Common myeloid progenitor, CD34-positive (primary cell): ENCODE measurements at regions not wholly inside any gene's neighbourhood (a gene's known extent, or its start where the extent isn't known, plus 50 kb on each side); places are given as distances from the start of the nearest gene placed in this dataset.
A peak's percentile ranks its signal among the peaks of the same experiment; 100 is the strongest.

Experiments
- CTCF ChIA-PET: fragments of 350-600 bp; sonication (Branson Sonifier 250); formaldehyde crosslinking; loops from one replicate; lab custom pipeline; 2021; ENCODE audit warnings: antibody characterized with exemption; lab: Charles Lee
- POLR2A ChIA-PET: fragments of 350-600 bp; sonication (Branson Sonifier 250); formaldehyde crosslinking; loops from one replicate; lab custom pipeline; 2021; ENCODE audit warnings: antibody characterized with exemption; lab: Charles Lee
- DNase-seq, 3 donors: peaks; one replicate each; pipeline versions ENCODE4 v3.0.0 to v3.0.0-alpha.2; 2013
- H3K27ac ChIP-seq, 2 experiments: 1 replicate in 1 of 2; 2 replicates in 1 of 2; pipeline ENCODE4 v1.7.0; 2013; ENCODE audit warnings: inconsistent platforms in 2 of 2, low read length in 2 of 2, mild to moderate bottlenecking in 2 of 2, low read depth in 1 of 2, moderate library complexity in 1 of 2; ENCODE audit not compliant: severe bottlenecking in 2 of 2, insufficient read depth in 1 of 2, poor library complexity in 1 of 2
- H3K27me3 ChIP-seq, 5 experiments: replicated peaks in 2 of 5; 1 replicate in 3 of 5; 2 replicates in 2 of 5; pipeline versions ENCODE4 v1.6.1 to v1.7.0; 2013; ENCODE audit warnings: low read length in 4 of 5, mild to moderate bottlenecking in 2 of 5, moderate library complexity in 2 of 5, inconsistent platforms in 1 of 5; ENCODE audit not compliant: insufficient read depth in 5 of 5, control insufficient read depth in 4 of 5
- H3K36me3 ChIP-seq, 4 experiments: 1 replicate in 2 of 4; 2 replicates in 2 of 4; pipeline versions ENCODE4 v1.6.1 to v1.7.0; 2013; ENCODE audit warnings: low read length in 3 of 4, control low read depth in 1 of 4, mild to moderate bottlenecking in 1 of 4; ENCODE audit not compliant: control insufficient read depth in 4 of 4, insufficient read depth in 4 of 4
- H3K4me1 ChIP-seq, 4 experiments: 1 replicate in 3 of 4; 2 replicates in 1 of 4; pipeline versions ENCODE4 v1.6.1 to v1.7.1; 2013; ENCODE audit warnings: low read length in 3 of 4, mild to moderate bottlenecking in 3 of 4, control low read depth in 1 of 4, inconsistent platforms in 1 of 4, moderate library complexity in 1 of 4; ENCODE audit not compliant: control insufficient read depth in 4 of 4, insufficient read depth in 4 of 4; ENCODE audit errors: control extremely low read depth in 1 of 4
- H3K4me3 ChIP-seq, 7 experiments: 1 replicate in 4 of 7; 2 replicates in 3 of 7; pipeline versions ENCODE4 v1.5.1 to v1.7.0; 2013; ENCODE audit warnings: mild to moderate bottlenecking in 7 of 7, low read length in 6 of 7, moderate library complexity in 6 of 7, inconsistent platforms in 2 of 7, low read depth in 2 of 7, control low read depth in 1 of 7; ENCODE audit not compliant: insufficient read depth in 4 of 7, control insufficient read depth in 1 of 7; ENCODE audit errors: extremely low read depth in 1 of 7
- H3K9me3 ChIP-seq, 5 experiments: 1 replicate in 4 of 5; 2 replicates in 1 of 5; pipeline versions ENCODE4 v1.6.1 to v1.7.1; 2013; ENCODE audit warnings: low read length in 4 of 5, mild to moderate bottlenecking in 2 of 5, inconsistent platforms in 1 of 5, low read depth in 1 of 5, moderate library complexity in 1 of 5; ENCODE audit not compliant: control insufficient read depth in 4 of 5, insufficient read depth in 2 of 5; ENCODE audit errors: control extremely low read depth in 1 of 5
- WGBS: methylation state at CpG from one replicate; pipeline ENCODE4 v1.1.5; 2013; ENCODE audit not compliant: insufficient coverage; 5-methylcytosine and 5-hydroxymethylcytosine counted together

DNA sequence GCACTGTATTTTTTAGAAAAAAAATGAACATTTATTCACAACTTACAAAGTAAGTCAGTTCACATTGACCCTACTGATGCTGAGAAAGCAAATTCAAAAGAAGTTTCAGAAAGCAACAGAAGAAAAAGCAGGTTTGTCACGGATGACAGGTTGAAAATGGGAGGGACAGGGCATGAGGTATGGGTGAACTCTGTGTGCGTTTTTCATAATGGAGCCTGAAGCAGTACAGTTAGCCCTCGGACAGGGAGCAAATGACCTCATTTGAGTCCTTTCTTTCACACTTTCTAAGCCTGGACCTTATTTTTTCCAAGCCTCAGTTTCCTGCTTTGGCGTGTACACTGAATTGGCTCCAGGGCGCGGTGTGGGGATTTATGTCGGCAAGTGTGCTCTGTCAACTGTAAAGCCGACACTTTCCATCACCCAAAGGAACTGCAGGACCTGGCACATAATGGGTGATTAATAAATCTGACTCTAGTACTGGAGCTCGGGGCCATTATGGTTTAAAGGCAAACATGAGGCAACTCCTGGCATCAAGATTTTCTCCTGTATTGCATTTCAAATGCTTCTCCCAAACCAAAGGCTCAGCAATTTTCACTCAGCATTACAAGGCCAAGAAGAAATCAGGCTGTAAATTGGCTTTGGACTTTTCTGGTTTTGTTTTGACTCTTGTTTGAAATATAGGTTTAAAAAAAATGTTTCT is 345.5 kb upstream of the DUSP10 start:
- H3K27me3 ChIP-seq: no peaks in the 10 kb centered on the region
- no peak overlapping the region for H3K27ac ChIP-seq
- H3K4me1 ChIP-seq: no peaks in the 10 kb centered on the region
- ChIA-PET POLR2A (no interaction called here), CTCF (no interaction called here)
- no peak for DNase-seq
- WGBS: 95% methylated on average over 8 of the region's 9 CpGs
- H3K36me3 ChIP-seq: no peaks in the 10 kb centered on the region
- H3K4me3 ChIP-seq: no peak overlapping the region
- H3K9me3 ChIP-seq: peaks cover 0 to 1% (median 0%) of the 10 kb centered on the region in 5 experiments

DNA sequence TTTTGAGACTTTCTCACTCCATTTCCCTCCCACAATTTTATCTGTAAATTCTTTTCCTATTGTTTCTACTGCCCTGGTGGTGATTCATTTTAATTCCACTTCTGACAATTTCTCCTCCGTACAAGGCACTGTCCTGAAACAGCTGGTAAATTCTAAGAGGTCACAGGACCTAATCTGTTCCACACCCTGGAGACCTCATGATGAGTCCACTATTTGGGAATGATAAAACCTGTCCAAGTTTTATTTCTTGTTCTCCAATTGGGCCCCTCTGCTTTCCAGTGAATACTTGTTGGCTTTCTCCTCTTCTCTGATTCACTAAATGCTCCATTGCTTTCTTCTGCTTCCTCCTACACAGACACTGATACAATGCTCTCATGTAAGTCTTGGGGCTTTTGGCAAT is 343.1 kb upstream of the DUSP10 start:
- Histone ChIP-seq H3K27ac (no peak overlapping the region), H3K4me3 (no peak overlapping the region), H3K27me3 (no peaks in the 10 kb centered on the region), H3K36me3 (no peaks in the 10 kb centered on the region), H3K4me1 (no peaks in the 10 kb centered on the region), H3K9me3 (peaks cover 0 to 1% (median 0%) of the 10 kb centered on the region in 5 experiments)
- ChIA-PET CTCF (no interaction called here), POLR2A (no interaction called here)
- no peak for DNase-seq
- WGBS: 100% methylated on average over 1 of the region's 1 CpG

DNA sequence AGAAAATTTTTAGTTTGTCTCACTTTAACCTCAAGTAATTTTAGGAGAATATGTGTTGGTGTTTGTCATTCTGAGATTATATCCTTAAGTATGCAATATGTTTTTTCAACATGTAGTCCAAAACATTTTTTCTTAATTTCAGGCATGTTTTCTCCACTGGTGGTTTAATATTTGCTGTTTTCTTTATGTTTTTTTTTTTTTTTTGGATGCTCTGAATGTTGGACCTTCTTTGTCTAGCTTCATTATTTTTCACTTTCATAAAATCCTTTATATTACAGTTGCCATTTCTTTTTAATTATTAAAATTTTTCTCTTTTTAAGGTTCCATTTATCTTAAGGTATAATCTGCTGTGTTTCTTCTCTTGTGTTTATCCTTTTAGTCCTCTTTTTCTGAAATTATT is 342.2 kb upstream of the DUSP10 start:
- H3K27ac ChIP-seq: no peak overlapping the region
- H3K36me3 ChIP-seq: no peaks in the 10 kb centered on the region
- POLR2A ChIA-PET: no interaction called here
- peak in 1 of 3 donors; percentile 10 for DNase-seq
- H3K27me3 ChIP-seq: no peaks in the 10 kb centered on the region
- H3K9me3 ChIP-seq: peaks cover 0 to 1% (median 0%) of the 10 kb centered on the region in 5 experiments
- H3K4me1 ChIP-seq: no peaks in the 10 kb centered on the region
- no peak overlapping the region for H3K4me3 ChIP-seq
- CTCF ChIA-PET: no interaction called here

DNA sequence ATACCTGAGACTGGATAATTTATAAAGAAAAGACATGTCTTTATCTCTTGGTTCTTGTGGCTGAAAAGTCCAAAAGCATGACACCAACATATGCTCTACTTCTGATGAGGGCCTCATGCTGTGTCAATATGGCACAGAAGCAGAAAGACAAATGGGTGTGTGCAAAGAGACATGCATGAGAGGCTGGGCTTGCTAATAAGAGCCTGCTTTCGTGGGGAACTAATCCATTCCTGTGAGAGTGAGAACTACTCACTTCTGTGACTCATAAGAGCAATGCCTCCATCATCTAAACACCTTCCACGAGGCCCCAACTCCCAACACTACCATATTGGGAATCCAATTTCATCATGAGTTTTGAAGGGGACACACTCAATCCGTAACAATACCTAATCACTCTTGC is 340.0 kb upstream of the DUSP10 start:
- DNase-seq: no peak
- 100% methylated on average over 2 of the region's 3 CpGs for WGBS
- Histone ChIP-seq H3K27ac (no peak overlapping the region), H3K9me3 (peaks cover 0 to 1% (median 0%) of the 10 kb centered on the region in 5 experiments), H3K4me1 (no peaks in the 10 kb centered on the region), H3K4me3 (no peak overlapping the region), H3K36me3 (no peaks in the 10 kb centered on the region), H3K27me3 (no peaks in the 10 kb centered on the region)
- CTCF ChIA-PET: interaction anchor here (1.0 kb wide), 1 partner anchor 9 kb away, joined by 3 read pairs; no protein-coding TSS in a partner anchor
- POLR2A ChIA-PET: no interaction called here

DNA sequence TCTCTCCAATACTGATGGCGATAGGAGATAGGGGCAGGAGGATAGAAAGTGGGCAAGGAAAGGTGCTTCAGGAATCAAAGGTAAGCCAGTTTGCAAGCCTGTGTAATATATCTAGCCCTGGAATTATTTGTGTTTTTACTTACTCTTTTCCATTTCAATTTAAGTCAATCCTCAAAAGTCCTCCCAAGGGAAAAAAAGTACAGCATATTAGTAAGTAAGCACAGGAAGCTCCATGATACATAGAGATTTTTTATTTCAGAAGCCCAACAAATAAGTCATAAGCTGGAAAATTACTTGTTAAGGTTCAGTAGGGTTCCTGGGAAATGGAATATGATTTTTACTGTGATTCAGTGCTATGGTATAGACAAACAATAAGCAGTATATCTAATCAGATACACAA is 337.7 kb upstream of the DUSP10 start:
- no peak for DNase-seq
- ChIA-PET CTCF (no interaction called here), POLR2A (no interaction called here)
- Histone ChIP-seq H3K4me1 (no peaks in the 10 kb centered on the region), H3K4me3 (no peak overlapping the region), H3K36me3 (no peaks in the 10 kb centered on the region), H3K9me3 (no peaks in the 10 kb centered on the region), H3K27ac (no peak overlapping the region), H3K27me3 (no peaks in the 10 kb centered on the region)
- WGBS: no CpG with 5 or more reads among the region's 1 CpG

DNA sequence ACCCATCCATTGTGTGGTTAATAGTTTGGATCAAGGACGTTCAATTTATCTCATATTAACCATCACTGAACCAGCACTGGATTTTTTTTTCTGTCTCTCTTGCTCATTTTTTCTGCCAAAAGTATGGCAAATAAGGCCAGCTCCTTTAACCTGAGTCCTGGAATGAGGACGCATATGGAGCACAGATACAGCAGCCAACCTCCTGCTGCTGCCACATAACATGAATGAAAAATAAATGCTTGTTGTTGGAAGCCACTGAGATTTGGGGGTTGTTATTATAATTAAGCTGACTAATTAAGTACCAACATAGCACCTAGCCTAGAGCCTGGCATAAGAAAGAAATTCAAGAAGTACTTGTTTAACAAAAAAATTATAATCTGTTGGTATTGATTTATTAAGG is 335.3 kb upstream of the DUSP10 start:
- WGBS: 100% methylated on average over 1 of the region's 2 CpGs
- no peaks in the 10 kb centered on the region for H3K27me3 ChIP-seq
- ChIA-PET CTCF (no interaction called here), POLR2A (no interaction called here)
- H3K4me1 ChIP-seq: no peaks in the 10 kb centered on the region
- DNase-seq: no peak
- no peaks in the 10 kb centered on the region for H3K9me3 ChIP-seq
- no peak overlapping the region for H3K4me3 ChIP-seq
- H3K36me3 ChIP-seq: no peaks in the 10 kb centered on the region
- H3K27ac ChIP-seq: no peak overlapping the region

DNA sequence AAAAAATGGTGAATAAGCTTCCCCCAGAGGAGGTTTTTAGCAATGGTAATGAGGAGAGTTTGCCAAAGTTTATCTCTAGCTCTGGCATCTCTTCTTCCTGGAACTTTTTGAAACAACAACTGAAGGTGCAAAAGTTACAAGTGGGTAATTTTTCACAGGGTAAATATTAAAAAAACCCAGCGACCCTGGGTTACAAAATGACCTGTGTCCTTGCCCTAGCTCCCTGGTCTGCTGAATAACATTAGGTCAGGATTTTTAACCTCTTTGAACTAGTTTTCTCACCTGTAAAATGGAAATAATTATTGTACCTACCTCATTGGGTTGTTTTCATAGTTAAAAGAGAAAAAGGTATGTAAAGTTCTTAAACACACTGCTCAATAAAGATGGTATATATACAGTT is 332.4 kb upstream of the DUSP10 start:
- H3K36me3 ChIP-seq: no peaks in the 10 kb centered on the region
- H3K27ac ChIP-seq: no peak overlapping the region
- H3K27me3 ChIP-seq: no peaks in the 10 kb centered on the region
- CTCF ChIA-PET: no interaction called here
- DNase-seq: no peak
- POLR2A ChIA-PET: no interaction called here
- H3K4me1 ChIP-seq: peaks cover 0 to 2% (median 0%) of the 10 kb centered on the region in 4 experiments
- no peaks in the 10 kb centered on the region for H3K9me3 ChIP-seq
- 89% methylated on average over 1 of the region's 1 CpG for WGBS
- no peak overlapping the region for H3K4me3 ChIP-seq
